ENCODE measurements at regions not wholly inside any gene's neighbourhood (a gene's known extent, or its start where the extent isn't known, plus 50 kb on each side); places are given as distances from the start of the nearest gene placed in this dataset.

DNA sequence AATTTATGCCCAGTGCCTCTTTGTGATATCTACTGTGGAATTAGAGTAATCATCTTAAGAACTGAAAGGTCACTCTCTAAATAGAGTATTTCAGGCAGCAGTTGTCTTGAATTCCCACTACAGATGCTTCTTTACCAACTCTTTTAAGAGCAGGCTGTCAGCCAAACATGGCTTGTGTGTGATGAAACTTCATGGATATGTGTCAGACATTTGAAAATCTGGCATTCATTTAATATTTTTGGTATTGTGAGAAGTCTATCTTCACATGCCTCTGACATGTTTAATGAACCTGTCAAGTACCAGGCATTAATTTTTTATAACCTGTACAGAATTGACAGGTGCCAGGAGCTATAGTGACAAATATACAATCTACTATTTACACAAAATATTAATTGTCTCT, 318.6 kb downstream of the CDH9 start:
- intact Hi-C loops (cut with DNase I) = no loop called here
- TF ChIP-seq POLR2A (IDR thresholded peaks at IDR 0.05) = no peak
- TF ChIP-seq, protein P1, sequence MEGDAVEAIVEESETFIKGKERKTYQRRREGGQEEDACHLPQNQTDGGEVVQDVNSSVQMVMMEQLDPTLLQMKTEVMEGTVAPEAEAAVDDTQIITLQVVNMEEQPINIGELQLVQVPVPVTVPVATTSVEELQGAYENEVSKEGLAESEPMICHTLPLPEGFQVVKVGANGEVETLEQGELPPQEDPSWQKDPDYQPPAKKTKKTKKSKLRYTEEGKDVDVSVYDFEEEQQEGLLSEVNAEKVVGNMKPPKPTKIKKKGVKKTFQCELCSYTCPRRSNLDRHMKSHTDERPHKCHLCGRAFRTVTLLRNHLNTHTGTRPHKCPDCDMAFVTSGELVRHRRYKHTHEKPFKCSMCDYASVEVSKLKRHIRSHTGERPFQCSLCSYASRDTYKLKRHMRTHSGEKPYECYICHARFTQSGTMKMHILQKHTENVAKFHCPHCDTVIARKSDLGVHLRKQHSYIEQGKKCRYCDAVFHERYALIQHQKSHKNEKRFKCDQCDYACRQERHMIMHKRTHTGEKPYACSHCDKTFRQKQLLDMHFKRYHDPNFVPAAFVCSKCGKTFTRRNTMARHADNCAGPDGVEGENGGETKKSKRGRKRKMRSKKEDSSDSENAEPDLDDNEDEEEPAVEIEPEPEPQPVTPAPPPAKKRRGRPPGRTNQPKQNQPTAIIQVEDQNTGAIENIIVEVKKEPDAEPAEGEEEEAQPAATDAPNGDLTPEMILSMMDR (IDR thresholded peaks at IDR 0.05) = no peak
- no peaks in the 10 kb centered on the region for H3K27me3 ChIP-seq
- DNase-seq = no peak
- no peak overlapping the region for H3K4me3 ChIP-seq
- H3K36me3 ChIP-seq = no peaks in the 10 kb centered on the region
- no peaks in the 10 kb centered on the region for H3K4me1 ChIP-seq
- ATAC-seq = no peak
- H3K27ac ChIP-seq = no peak overlapping the region
- peaks cover 0 to 16% (median 0%) of the 10 kb centered on the region in 12 donors for H3K9me3 ChIP-seq

DNA sequence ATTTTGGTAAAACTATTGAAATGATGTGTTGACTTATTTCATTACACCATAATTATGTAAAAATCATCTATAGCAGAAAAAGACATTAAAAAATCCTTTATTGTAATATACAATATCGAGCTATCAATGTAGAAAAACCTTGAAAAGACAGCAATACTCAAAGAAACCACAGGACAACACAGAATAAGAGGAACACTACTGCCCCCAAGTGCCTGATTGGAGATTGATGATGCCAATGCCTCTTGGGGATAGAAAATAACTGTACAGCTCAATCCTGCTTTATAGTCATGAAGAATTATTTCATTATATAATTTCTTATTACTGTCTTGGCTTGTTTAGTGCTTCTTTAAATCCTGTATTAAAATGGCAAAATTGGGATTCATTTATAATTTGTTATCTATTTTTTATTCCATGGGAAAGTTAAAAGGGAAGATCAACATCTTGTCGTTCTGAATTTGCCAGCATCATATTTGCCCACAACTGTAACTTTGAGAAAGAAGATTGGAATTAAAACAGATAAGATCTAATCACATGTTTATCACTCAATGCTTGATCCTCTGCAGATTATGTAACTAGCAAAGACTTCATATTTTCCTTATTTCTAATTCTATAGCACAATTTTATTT, 337.5 kb downstream of the CDH9 start:
- Histone ChIP-seq H3K27me3 (no peaks in the 10 kb centered on the region), H3K9me3 (peaks cover 0 to 3% (median 0%) of the 10 kb centered on the region in 12 donors), H3K27ac (no peak overlapping the region), H3K4me1 (no peaks in the 10 kb centered on the region), H3K4me3 (no peak overlapping the region), H3K36me3 (no peaks in the 10 kb centered on the region)
- TF ChIP-seq, protein P1 (IDR thresholded peaks at IDR 0.05) = peak in 2 of 12 donors; percentile 11 to 15
- no peak for TF ChIP-seq POLR2A (IDR thresholded peaks at IDR 0.05)
- ATAC-seq = no peak
- 37 to 59% (median 53%) methylated on average over 2 of the region's 2 CpGs for WGBS, 4 donors
- intact Hi-C loops (cut with DNase I) = no loop called here
- DNase-seq = no peak

DNA sequence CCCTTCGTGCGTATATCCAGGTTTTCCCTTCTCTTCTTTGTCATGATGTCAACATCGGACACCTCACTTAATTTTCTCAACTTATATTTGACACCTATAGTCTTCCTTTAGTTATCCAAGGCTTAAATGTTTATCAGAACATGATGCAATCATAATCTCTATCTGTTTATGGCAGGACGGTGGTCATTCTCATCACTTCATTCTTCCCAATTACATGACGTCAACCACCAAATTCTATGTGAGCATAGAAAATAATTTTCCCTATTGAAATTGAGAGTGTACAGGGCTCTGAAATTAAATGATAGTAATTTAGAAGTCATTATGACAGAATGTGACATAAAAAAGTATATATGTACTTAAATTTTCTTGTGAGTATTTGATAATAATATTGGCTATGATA, 345.4 kb downstream of the CDH9 start:
- no peak overlapping the region for H3K4me3 ChIP-seq
- H3K4me1 ChIP-seq = no peaks in the 10 kb centered on the region
- intact Hi-C loops (cut with DNase I) = no loop called here
- 79 to 83% (median 83%) methylated on average over 5 of the region's 5 CpGs for WGBS, 4 donors
- ATAC-seq (no peak), DNase-seq (no peak)
- H3K36me3 ChIP-seq = no peaks in the 10 kb centered on the region
- H3K27me3 ChIP-seq = no peaks in the 10 kb centered on the region
- TF ChIP-seq, protein P1 (IDR thresholded peaks at IDR 0.05) = no peak
- no peak for TF ChIP-seq POLR2A (IDR thresholded peaks at IDR 0.05)
- no peaks in the 10 kb centered on the region for H3K9me3 ChIP-seq
- no peak overlapping the region for H3K27ac ChIP-seq

DNA sequence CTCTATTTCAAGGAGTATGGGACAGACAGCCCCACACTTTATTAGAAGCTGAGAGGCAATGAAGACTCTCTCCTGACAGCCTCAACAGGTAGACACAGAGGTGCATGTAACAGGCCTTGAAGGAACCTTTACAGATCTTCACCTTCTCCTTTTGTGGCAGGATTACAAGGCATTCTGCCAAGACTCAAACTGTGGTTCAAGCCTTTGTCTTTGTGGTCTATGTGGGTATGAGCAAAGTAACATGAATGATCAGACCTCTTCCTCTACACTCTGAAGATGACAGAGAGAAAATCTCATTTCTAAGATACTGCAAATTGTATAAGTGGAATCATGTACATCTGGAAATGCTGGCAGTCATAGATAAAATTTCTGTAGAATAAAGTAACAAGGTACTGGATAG, 346.9 kb downstream of the CDH9 start:
- Histone ChIP-seq H3K9me3 (peaks cover 0 to 4% (median 0%) of the 10 kb centered on the region in 12 donors), H3K36me3 (no peaks in the 10 kb centered on the region), H3K27me3 (no peaks in the 10 kb centered on the region), H3K27ac (no peak overlapping the region), H3K4me1 (no peaks in the 10 kb centered on the region), H3K4me3 (no peak overlapping the region)
- TF ChIP-seq POLR2A (IDR thresholded peaks at IDR 0.05) = no peak
- TF ChIP-seq, protein P1 (IDR thresholded peaks at IDR 0.05) = no peak
- DNase-seq (no peak), ATAC-seq (no peak)
- intact Hi-C loops (cut with DNase I) = no loop called here

Measured in heart left ventricle (tissue), 16 donors.